D721Med (cell line): ENCODE measurements at regions not wholly inside any gene's neighbourhood (a gene's known extent, or its start where the extent isn't known, plus 50 kb on each side); places are given as distances from the start of the nearest gene placed in this dataset.

Source experiments
- DNase-seq: peaks from one replicate; pipeline ENCODE4 v3.0.0; 2011; ENCODE audit warnings: low spot score; ENCODE audit not compliant: insufficient read length
- FAIRE-seq: peaks from 2 replicates; lab custom pipeline; 2011; peaks lifted over from hg19 to GRCh38; lab: Jason Lieb, UNC
- CTCF ChIP-seq: IDR thresholded peaks from 2 replicates; pipeline ENCODE4 v1.5.1; 2012; ENCODE audit warnings: mild to moderate bottlenecking, control low read depth; ENCODE audit not compliant: insufficient read depth; ENCODE audit errors: missing control alignments

- TF ChIP-seq CTCF, result no peak
- DNase-seq (no peak), FAIRE-seq (no peak)
Observed at GRCh38 chr1:87462894-87463293, 134.2 kb downstream of the LMO4 start.

- no peak for TF ChIP-seq CTCF
- DNase-seq, result no peak
- FAIRE-seq, result no peak
Observed at GRCh38 chr1:87464022-87464490, 135.4 kb downstream of the LMO4 start.

GRCh38 chr1:87466621-87467020 lies 137.9 kb downstream of the LMO4 start:
- no peak for TF ChIP-seq CTCF
- DNase-seq, result no peak
- FAIRE-seq, result no peak

- no peak for FAIRE-seq
- TF ChIP-seq CTCF, result no peak
- no peak for DNase-seq
Observed at GRCh38 chr1:87472716-87473115, 144.0 kb downstream of the LMO4 start.

- no peak for TF ChIP-seq CTCF
- no peak for FAIRE-seq
- no peak for DNase-seq
Observed at GRCh38 chr1:87473203-87473661, 144.6 kb downstream of the LMO4 start.

- no peak for DNase-seq
- no peak for FAIRE-seq
- no peak for TF ChIP-seq CTCF
Observed at GRCh38 chr1:87474098-87474497, 145.4 kb downstream of the LMO4 start.

- peak; percentile 10 for TF ChIP-seq CTCF
- FAIRE-seq (no peak), DNase-seq (no peak)
Observed at GRCh38 chr1:87478231-87478630, 149.6 kb downstream of the LMO4 start.
